A673 (cell line): ENCODE measurements at regions not wholly inside any gene's neighbourhood (a gene's known extent, or its start where the extent isn't known, plus 50 kb on each side); places are given as distances from the start of the nearest gene placed in this dataset.

Experiments used
- BruUV-seq: library from RNA; stranded (reverse); fragments of 400-500 nt; replicated peaks from 2 replicates; lab custom pipeline; 2021; lab: Mats Ljungman, UMichigan
- CTCF ChIA-PET: fragments of 300-600 bp; sonication (Branson Sonifier 250); formaldehyde crosslinking; loops from one replicate; lab custom pipeline; 2022; ENCODE audit warnings: antibody characterized with exemption; lab: Charles Lee
- POLR2A ChIA-PET: fragments of 300-600 bp; sonication (Branson Sonifier 250); formaldehyde crosslinking; loops from one replicate; lab custom pipeline; 2022; ENCODE audit warnings: antibody characterized with exemption; ENCODE audit not compliant: low non-redundant PET; lab: Charles Lee
- DNase-seq: peaks from one replicate; pipeline ENCODE4 v3.0.0-alpha.2; 2015; ENCODE audit warnings: low spot score
- H3K27ac ChIP-seq: fragments of 200-600 bp; sonication (generic); 2 replicates; pipeline ENCODE4 v1.5.1; 2016; ENCODE audit warnings: mixed run types, low read depth, mild to moderate bottlenecking, mixed read lengths, antibody characterized with exemption, low read length; ENCODE audit not compliant: poor library complexity, severe bottlenecking
- H3K27me3 ChIP-seq: fragments of 200-600 bp; sonication (generic); replicated peaks from 2 replicates; pipeline ENCODE4 v1.6.1; 2017; ENCODE audit warnings: mixed run types, low read depth, mild to moderate bottlenecking, mixed read lengths, antibody characterized with exemption, low read length; ENCODE audit not compliant: insufficient read depth, poor library complexity
- H3K36me3 ChIP-seq: fragments of 200-600 bp; sonication (generic); 2 replicates; pipeline ENCODE4 v1.6.1; 2016; ENCODE audit warnings: mixed run types, mild to moderate bottlenecking, mixed read lengths, antibody characterized with exemption, low read length; ENCODE audit not compliant: insufficient read depth, poor library complexity, severe bottlenecking
- H3K4me1 ChIP-seq: fragments of 200-600 bp; sonication (generic); 2 replicates; pipeline ENCODE4 v1.6.1; 2017; ENCODE audit warnings: mixed run types, mild to moderate bottlenecking, mixed read lengths, antibody characterized with exemption, low read length; ENCODE audit not compliant: insufficient read depth, poor library complexity, severe bottlenecking
- H3K4me3 ChIP-seq: fragments of 200-600 bp; sonication (generic); 2 replicates; pipeline ENCODE4 v1.5.1; 2016; ENCODE audit warnings: low read depth, mixed run types, mild to moderate bottlenecking, mixed read lengths, low read length; ENCODE audit not compliant: poor library complexity, severe bottlenecking
- H3K9me3 ChIP-seq: fragments of 200-600 bp; sonication (generic); 2 replicates; pipeline ENCODE4 v1.6.1; 2016; ENCODE audit warnings: mixed run types, low read depth, mild to moderate bottlenecking, mixed read lengths, antibody characterized with exemption, low read length; ENCODE audit not compliant: poor library complexity, severe bottlenecking
- CTCF ChIP-seq: fragments of 300-800, 200-600 bp; sonication (generic); conservative IDR thresholded peaks from 2 replicates; pipeline ENCODE4 v1.5.1; 2017; ENCODE audit warnings: low read depth, mild to moderate bottlenecking, antibody characterized with exemption, low read length, moderate library complexity, mixed read lengths
- EZH2 ChIP-seq: fragments of 200-600 bp; sonication (generic); IDR thresholded peaks from 2 replicates; pipeline ENCODE4 v1.6.1; 2017; ENCODE audit warnings: borderline replicate concordance, low read depth, mild to moderate bottlenecking, mixed read lengths, antibody characterized with exemption, low read length; ENCODE audit not compliant: poor library complexity, severe bottlenecking
- intact Hi-C: fragments of 100-400 bp; cut with micrococcal nuclease; formaldehyde crosslinking; loops from one replicate; pipeline ENCODE4 v1.10.0; 2022; ENCODE audit not compliant: unreplicated experiment

- no peak for TF ChIP-seq EZH2
- no peak for TF ChIP-seq CTCF
- Histone ChIP-seq H3K27ac (no peak overlapping the region), H3K4me1 (no peaks in the 10 kb centered on the region), H3K36me3 (no peaks in the 10 kb centered on the region), H3K9me3 (no peaks in the 10 kb centered on the region), H3K27me3 (no peaks in the 10 kb centered on the region), H3K4me3 (no peak overlapping the region)
- no TSS peak for BruUV-seq
- CTCF ChIA-PET, result no interaction called here
- DNase-seq, result no peak
- POLR2A ChIA-PET, result no interaction called here
- intact Hi-C loops, result no loop called here
These were observed 1096.7 kb downstream of the KCNT2 start for GRCh38 chr1:195511501-195511900.

GRCh38 chr1:195501118-195501517 is 1107.1 kb downstream of the KCNT2 start:
- intact Hi-C loops, result no loop called here
- ChIA-PET POLR2A (no interaction called here), CTCF (no interaction called here)
- Histone ChIP-seq H3K4me3 (no peak overlapping the region), H3K4me1 (no peaks in the 10 kb centered on the region), H3K27me3 (no peaks in the 10 kb centered on the region), H3K9me3 (no peaks in the 10 kb centered on the region), H3K36me3 (no peaks in the 10 kb centered on the region), H3K27ac (no peak overlapping the region)
- no TSS peak for BruUV-seq
- no peak for TF ChIP-seq EZH2
- no peak for TF ChIP-seq CTCF
- DNase-seq, result no peak

GRCh38 chr1:195495720-195496635 is 1112.3 kb downstream of the KCNT2 start:
- CTCF ChIA-PET, result no interaction called here
- intact Hi-C loops, result no loop called here
- no peak for DNase-seq
- Histone ChIP-seq H3K27me3 (no peaks in the 10 kb centered on the region), H3K9me3 (no peaks in the 10 kb centered on the region), H3K4me1 (no peaks in the 10 kb centered on the region), H3K36me3 (no peaks in the 10 kb centered on the region), H3K4me3 (no peak overlapping the region), H3K27ac (no peak overlapping the region)
- no TSS peak for BruUV-seq
- POLR2A ChIA-PET, result no interaction called here
- TF ChIP-seq CTCF, result no peak
- no peak for TF ChIP-seq EZH2
